PC-3 (cell line): ENCODE measurements at regions not wholly inside any gene's neighbourhood (a gene's known extent, or its start where the extent isn't known, plus 50 kb on each side); places are given as distances from the start of the nearest gene placed in this dataset.

Experiments
- ATAC-seq: fragments of 200-7000 bp; cut with Tn5 transposase; 2 replicates; pipeline ENCODE4 v1.9.1; 2020; ENCODE audit warnings: mild to moderate bottlenecking, moderate library complexity
- BruUV-seq: library from RNA; stranded (reverse); fragments of 400-500 nt; replicated peaks from 2 replicates; lab custom pipeline; 2021; lab: Mats Ljungman, UMichigan
- CTCF ChIA-PET: fragments of 300-600 bp; sonication (Branson Sonifier 250); formaldehyde crosslinking; loops from one replicate; lab custom pipeline; 2022; ENCODE audit warnings: antibody characterized with exemption; lab: Charles Lee
- POLR2A ChIA-PET: fragments of 300-600 bp; sonication (Branson Sonifier 250); formaldehyde crosslinking; loops from one replicate; lab custom pipeline; 2022; ENCODE audit warnings: antibody characterized with exemption; ENCODE audit not compliant: unreplicated experiment; lab: Charles Lee
- DNase-seq: peaks from one replicate; pipeline ENCODE4 v3.0.0-alpha.2; 2015
- H2AFZ ChIP-seq: fragments of 300-600 bp; sonication (generic); 2 replicates; pipeline ENCODE4 v1.6.0; 2016; ENCODE audit warnings: antibody characterized with exemption, low read length
- H3F3A ChIP-seq: fragments of 300-600 bp; sonication (generic); one replicate; pipeline ENCODE4 v1.6.0; 2017; ENCODE audit warnings: antibody characterized with exemption, low read length, control low read depth, mild to moderate bottlenecking; ENCODE audit not compliant: unreplicated experiment
- H3K27ac ChIP-seq: fragments of 300-600 bp; sonication (generic); 2 replicates; pipeline ENCODE4 v1.5.1; 2016; ENCODE audit warnings: mild to moderate bottlenecking, low read length
- H3K27me3 ChIP-seq: fragments of 300-600 bp; sonication (generic); 2 replicates; pipeline ENCODE4 v1.6.1; 2016; ENCODE audit warnings: low read length, mixed read lengths
- H3K36me3 ChIP-seq: fragments of 300-600 bp; sonication (generic); 2 replicates; pipeline ENCODE4 v1.6.1; 2016; ENCODE audit warnings: low read depth, mixed run types, low read length, mixed read lengths
- H3K4me1 ChIP-seq: fragments of 300-600 bp; sonication (generic); 2 replicates; pipeline ENCODE4 v1.5.1; 2016; ENCODE audit warnings: low read length; ENCODE audit not compliant: insufficient read depth
- H3K4me2 ChIP-seq: fragments of 300-600 bp; sonication (generic); 2 replicates; pipeline ENCODE4 v1.6.0; 2016; ENCODE audit warnings: low read length
- H3K4me3 ChIP-seq: fragments of 300-600 bp; sonication (generic); 2 replicates; pipeline ENCODE4 v1.5.1; 2016; ENCODE audit warnings: mild to moderate bottlenecking, low read length, mixed read lengths
- H3K79me2 ChIP-seq: fragments of 300-600 bp; sonication (generic); 2 replicates; pipeline ENCODE4 v1.6.1; 2017; ENCODE audit warnings: low read length, mixed read lengths
- H3K9ac ChIP-seq: fragments of 300-600 bp; sonication (generic); 2 replicates; pipeline ENCODE4 v1.6.0; 2016; ENCODE audit warnings: mild to moderate bottlenecking, low read length
- H3K9me2 ChIP-seq: fragments of 300-600 bp; sonication (generic); replicated peaks from 2 replicates; pipeline ENCODE4 v1.6.1; 2016; ENCODE audit warnings: mixed run types, low read length, mixed read lengths
- H3K9me3 ChIP-seq: fragments of 300-600 bp; sonication (generic); 2 replicates; pipeline ENCODE4 v1.6.1; 2016; ENCODE audit warnings: low read length, mixed read lengths
- H4K20me1 ChIP-seq: fragments of 300-600 bp; sonication (generic); 2 replicates; pipeline ENCODE4 v1.6.1; 2016; ENCODE audit warnings: low read length, mixed read lengths
- EZH2 ChIP-seq: fragments of 300-600 bp; sonication (generic); IDR thresholded peaks from one replicate; pipeline ENCODE4 v1.6.1; 2017; ENCODE audit warnings: antibody characterized with exemption, mild to moderate bottlenecking, low read length; ENCODE audit not compliant: unreplicated experiment
- EZH2phosphoT487 ChIP-seq: fragments of 300-600 bp; sonication (generic); IDR thresholded peaks from 2 replicates; pipeline ENCODE4 v1.6.1; 2018; ENCODE audit warnings: mild to moderate bottlenecking, antibody characterized with exemption, low read length, borderline replicate concordance
- intact Hi-C: fragments of 100-400 bp; cut with micrococcal nuclease; formaldehyde crosslinking; loops from 2 replicates; pipeline ENCODE4 v1.9.0; 2023
- TF ChIP-seq, protein P1 (sequence below): fragments of 300-600 bp; sonication (generic); conservative IDR thresholded peaks from 2 replicates; pipeline ENCODE4 v1.5.1; 2017; ENCODE audit warnings: antibody characterized with exemption, low read depth, mild to moderate bottlenecking, low read length

DNA sequence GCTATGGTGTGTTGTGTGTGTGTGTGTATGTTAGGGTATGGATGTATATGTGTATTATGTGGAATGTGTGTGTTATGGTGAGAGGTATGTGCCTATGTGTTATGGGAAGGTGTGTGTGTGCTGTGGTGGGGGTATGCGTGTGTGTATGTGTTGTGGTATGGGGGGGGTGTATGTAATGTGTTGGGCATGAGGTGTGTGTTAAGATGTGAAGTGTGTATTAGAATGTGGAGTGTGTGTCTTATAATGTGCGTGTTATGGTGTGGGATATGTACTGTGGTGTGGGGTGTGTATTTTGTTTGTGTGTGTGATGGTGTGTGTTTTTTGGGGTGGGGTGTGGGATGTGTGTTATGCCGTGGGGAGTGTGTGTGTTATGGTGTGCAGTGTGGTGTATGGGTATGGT lies 242.5 kb downstream of the RHOU start:
- Histone ChIP-seq H3K79me2 (no peaks in the 10 kb centered on the region), H4K20me1 (no peaks in the 10 kb centered on the region), H3K9me3 (no peaks in the 10 kb centered on the region), H3K4me1 (no peaks in the 10 kb centered on the region), H2AFZ (no peak overlapping the region), H3K4me2 (no peak overlapping the region), H3K36me3 (no peaks in the 10 kb centered on the region), H3F3A (no peaks in the 10 kb centered on the region), H3K9ac (no peak overlapping the region), H3K4me3 (no peak overlapping the region), H3K27me3 (peaks cover 84% of the 10 kb centered on the region), H3K27ac (no peak overlapping the region), H3K9me2 (no peaks in the 10 kb centered on the region)
- no peak for ATAC-seq
- intact Hi-C loops, result no loop called here
- POLR2A ChIA-PET, result no interaction called here
- DNase-seq, result no peak
- no TSS peak for BruUV-seq
- TF ChIP-seq EZH2phosphoT487, result no peak
- TF ChIP-seq, protein P1, sequence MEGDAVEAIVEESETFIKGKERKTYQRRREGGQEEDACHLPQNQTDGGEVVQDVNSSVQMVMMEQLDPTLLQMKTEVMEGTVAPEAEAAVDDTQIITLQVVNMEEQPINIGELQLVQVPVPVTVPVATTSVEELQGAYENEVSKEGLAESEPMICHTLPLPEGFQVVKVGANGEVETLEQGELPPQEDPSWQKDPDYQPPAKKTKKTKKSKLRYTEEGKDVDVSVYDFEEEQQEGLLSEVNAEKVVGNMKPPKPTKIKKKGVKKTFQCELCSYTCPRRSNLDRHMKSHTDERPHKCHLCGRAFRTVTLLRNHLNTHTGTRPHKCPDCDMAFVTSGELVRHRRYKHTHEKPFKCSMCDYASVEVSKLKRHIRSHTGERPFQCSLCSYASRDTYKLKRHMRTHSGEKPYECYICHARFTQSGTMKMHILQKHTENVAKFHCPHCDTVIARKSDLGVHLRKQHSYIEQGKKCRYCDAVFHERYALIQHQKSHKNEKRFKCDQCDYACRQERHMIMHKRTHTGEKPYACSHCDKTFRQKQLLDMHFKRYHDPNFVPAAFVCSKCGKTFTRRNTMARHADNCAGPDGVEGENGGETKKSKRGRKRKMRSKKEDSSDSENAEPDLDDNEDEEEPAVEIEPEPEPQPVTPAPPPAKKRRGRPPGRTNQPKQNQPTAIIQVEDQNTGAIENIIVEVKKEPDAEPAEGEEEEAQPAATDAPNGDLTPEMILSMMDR, result no peak
- no peak for TF ChIP-seq EZH2
- CTCF ChIA-PET, result no interaction called here

DNA sequence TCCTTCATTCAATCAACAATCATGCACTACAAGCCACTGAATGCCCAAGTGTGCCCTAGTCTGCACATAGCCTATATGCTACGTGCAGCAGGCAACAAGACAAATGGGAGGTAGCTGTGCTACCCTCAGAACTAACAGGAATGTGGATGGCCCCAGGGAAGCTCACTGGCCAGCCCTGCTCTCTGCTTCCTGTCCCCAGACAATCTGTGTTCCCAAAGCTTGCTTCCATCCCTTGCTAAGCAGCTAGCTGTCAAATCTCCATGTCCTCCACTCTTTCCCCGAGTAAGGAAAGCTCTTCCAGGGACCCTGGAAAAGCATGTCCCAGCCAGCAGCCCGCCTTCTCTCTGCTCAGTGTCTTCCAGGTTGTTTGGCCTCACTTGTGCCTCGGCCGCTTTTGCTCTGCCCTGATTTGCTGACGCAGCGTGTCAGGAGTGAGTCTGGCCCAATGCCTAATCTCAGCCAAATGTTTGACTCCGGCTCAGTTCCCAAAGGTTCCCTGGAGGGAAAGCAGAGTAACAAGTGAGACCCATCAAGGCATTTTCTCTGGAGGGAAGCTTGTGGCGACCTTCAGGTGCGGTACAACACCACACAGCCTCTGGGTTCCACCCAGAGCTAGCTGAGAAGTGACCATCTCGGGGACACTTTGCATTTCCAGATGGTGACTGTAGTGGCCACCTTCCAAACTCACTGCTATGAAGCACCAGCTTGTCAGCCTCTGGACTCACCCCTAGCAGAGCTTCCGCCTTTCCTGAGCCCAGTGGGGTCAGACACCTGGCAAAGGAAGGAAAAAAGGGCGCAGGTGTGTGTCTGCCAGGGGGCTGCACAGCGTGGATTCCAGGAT lies 243.4 kb downstream of the RHOU start:
- H3K9ac ChIP-seq, result no peak overlapping the region
- no TSS peak for BruUV-seq
- ATAC-seq, result no peak
- peaks cover 86% of the 10 kb centered on the region for H3K27me3 ChIP-seq
- H3K9me2 ChIP-seq, result no peaks in the 10 kb centered on the region
- no peak overlapping the region for H3K4me3 ChIP-seq
- H3K27ac ChIP-seq, result no peak overlapping the region
- intact Hi-C loops, result no loop called here
- TF ChIP-seq EZH2phosphoT487 (no peak), EZH2 (no peak)
- TF ChIP-seq, protein P1, result no peak
- H4K20me1 ChIP-seq, result no peaks in the 10 kb centered on the region
- CTCF ChIA-PET, result no interaction called here
- H2AFZ ChIP-seq, result no peak overlapping the region
- H3K79me2 ChIP-seq, result no peaks in the 10 kb centered on the region
- no peaks in the 10 kb centered on the region for H3K9me3 ChIP-seq
- H3K4me2 ChIP-seq, result no peak overlapping the region
- DNase-seq, result no peak
- no peaks in the 10 kb centered on the region for H3K4me1 ChIP-seq
- H3F3A ChIP-seq, result no peaks in the 10 kb centered on the region
- no peaks in the 10 kb centered on the region for H3K36me3 ChIP-seq
- POLR2A ChIA-PET, result no interaction called here

DNA sequence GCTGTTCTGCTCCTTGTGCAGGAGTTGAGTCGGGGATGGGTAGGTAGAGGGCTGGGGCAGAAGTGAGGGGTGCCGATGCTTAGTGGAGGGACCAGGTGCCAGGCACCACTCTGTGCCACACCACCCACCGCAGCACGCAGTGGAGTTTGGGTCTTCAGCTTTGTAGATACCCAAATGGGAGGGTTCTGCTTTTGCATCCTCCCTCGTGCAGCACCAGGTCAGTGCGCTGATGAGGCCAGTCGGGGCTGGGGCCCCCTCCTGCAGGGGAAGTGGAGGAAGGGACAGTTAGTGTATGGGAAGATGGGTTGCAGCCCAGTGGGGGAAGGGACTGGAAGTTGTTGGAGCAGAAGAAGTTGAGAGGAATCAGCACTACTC lies 244.0 kb downstream of the RHOU start:
- no peak for ATAC-seq
- H3K9ac ChIP-seq, result no peak overlapping the region
- CTCF ChIA-PET, result no interaction called here
- no peak overlapping the region for H3K4me3 ChIP-seq
- POLR2A ChIA-PET, result no interaction called here
- no peaks in the 10 kb centered on the region for H3K4me1 ChIP-seq
- TF ChIP-seq, protein P1, result no peak
- TF ChIP-seq EZH2, result no peak
- no peak for TF ChIP-seq EZH2phosphoT487
- no peaks in the 10 kb centered on the region for H3K79me2 ChIP-seq
- no peak overlapping the region for H2AFZ ChIP-seq
- no peaks in the 10 kb centered on the region for H3F3A ChIP-seq
- H3K27me3 ChIP-seq, result peaks cover 86% of the 10 kb centered on the region
- no peak overlapping the region for H3K27ac ChIP-seq
- intact Hi-C loops, result no loop called here
- no TSS peak for BruUV-seq
- no peaks in the 10 kb centered on the region for H4K20me1 ChIP-seq
- H3K9me3 ChIP-seq, result no peaks in the 10 kb centered on the region
- DNase-seq, result no peak
- no peaks in the 10 kb centered on the region for H3K36me3 ChIP-seq
- no peak overlapping the region for H3K4me2 ChIP-seq
- H3K9me2 ChIP-seq, result no peaks in the 10 kb centered on the region
